ENCODE measurements at regions not wholly inside any gene's neighbourhood (a gene's known extent, or its start where the extent isn't known, plus 50 kb on each side); places are given as distances from the start of the nearest gene placed in this dataset.

- TF ChIP-seq, protein P1, sequence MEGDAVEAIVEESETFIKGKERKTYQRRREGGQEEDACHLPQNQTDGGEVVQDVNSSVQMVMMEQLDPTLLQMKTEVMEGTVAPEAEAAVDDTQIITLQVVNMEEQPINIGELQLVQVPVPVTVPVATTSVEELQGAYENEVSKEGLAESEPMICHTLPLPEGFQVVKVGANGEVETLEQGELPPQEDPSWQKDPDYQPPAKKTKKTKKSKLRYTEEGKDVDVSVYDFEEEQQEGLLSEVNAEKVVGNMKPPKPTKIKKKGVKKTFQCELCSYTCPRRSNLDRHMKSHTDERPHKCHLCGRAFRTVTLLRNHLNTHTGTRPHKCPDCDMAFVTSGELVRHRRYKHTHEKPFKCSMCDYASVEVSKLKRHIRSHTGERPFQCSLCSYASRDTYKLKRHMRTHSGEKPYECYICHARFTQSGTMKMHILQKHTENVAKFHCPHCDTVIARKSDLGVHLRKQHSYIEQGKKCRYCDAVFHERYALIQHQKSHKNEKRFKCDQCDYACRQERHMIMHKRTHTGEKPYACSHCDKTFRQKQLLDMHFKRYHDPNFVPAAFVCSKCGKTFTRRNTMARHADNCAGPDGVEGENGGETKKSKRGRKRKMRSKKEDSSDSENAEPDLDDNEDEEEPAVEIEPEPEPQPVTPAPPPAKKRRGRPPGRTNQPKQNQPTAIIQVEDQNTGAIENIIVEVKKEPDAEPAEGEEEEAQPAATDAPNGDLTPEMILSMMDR (IDR thresholded peaks at IDR 0.05): no peak
- TF ChIP-seq JUN (CRISPR knock-in tag; IDR thresholded peaks at IDR 0.05) (no peak), IRF2 (CRISPR knock-in tag; IDR thresholded peaks at IDR 0.05; ENCODE audit: borderline replicate concordance, low read depth) (no peak)
- TF ChIP-seq, protein P2, sequence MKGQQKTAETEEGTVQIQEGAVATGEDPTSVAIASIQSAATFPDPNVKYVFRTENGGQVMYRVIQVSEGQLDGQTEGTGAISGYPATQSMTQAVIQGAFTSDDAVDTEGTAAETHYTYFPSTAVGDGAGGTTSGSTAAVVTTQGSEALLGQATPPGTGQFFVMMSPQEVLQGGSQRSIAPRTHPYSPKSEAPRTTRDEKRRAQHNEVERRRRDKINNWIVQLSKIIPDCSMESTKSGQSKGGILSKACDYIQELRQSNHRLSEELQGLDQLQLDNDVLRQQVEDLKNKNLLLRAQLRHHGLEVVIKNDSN (CRISPR knock-in tag; IDR thresholded peaks at IDR 0.05): no peak
- TF ChIP-seq, protein P3, sequence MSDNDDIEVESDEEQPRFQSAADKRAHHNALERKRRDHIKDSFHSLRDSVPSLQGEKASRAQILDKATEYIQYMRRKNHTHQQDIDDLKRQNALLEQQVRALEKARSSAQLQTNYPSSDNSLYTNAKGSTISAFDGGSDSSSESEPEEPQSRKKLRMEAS (CRISPR knock-in tag; IDR thresholded peaks at IDR 0.05): no peak
- TF ChIP-seq, protein P4, sequence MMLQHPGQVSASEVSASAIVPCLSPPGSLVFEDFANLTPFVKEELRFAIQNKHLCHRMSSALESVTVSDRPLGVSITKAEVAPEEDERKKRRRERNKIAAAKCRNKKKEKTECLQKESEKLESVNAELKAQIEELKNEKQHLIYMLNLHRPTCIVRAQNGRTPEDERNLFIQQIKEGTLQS (CRISPR knock-in tag; conservative IDR thresholded peaks at IDR 0.05): no peak
- TF ChIP-seq, protein P5, sequence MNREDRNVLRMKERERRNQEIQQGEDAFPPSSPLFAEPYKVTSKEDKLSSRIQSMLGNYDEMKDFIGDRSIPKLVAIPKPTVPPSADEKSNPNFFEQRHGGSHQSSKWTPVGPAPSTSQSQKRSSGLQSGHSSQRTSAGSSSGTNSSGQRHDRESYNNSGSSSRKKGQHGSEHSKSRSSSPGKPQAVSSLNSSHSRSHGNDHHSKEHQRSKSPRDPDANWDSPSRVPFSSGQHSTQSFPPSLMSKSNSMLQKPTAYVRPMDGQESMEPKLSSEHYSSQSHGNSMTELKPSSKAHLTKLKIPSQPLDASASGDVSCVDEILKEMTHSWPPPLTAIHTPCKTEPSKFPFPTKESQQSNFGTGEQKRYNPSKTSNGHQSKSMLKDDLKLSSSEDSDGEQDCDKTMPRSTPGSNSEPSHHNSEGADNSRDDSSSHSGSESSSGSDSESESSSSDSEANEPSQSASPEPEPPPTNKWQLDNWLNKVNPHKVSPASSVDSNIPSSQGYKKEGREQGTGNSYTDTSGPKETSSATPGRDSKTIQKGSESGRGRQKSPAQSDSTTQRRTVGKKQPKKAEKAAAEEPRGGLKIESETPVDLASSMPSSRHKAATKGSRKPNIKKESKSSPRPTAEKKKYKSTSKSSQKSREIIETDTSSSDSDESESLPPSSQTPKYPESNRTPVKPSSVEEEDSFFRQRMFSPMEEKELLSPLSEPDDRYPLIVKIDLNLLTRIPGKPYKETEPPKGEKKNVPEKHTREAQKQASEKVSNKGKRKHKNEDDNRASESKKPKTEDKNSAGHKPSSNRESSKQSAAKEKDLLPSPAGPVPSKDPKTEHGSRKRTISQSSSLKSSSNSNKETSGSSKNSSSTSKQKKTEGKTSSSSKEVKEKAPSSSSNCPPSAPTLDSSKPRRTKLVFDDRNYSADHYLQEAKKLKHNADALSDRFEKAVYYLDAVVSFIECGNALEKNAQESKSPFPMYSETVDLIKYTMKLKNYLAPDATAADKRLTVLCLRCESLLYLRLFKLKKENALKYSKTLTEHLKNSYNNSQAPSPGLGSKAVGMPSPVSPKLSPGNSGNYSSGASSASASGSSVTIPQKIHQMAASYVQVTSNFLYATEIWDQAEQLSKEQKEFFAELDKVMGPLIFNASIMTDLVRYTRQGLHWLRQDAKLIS (CRISPR knock-in tag; IDR thresholded peaks at IDR 0.05; ENCODE audit: borderline replicate concordance): no peak
- TF ChIP-seq, protein P6, sequence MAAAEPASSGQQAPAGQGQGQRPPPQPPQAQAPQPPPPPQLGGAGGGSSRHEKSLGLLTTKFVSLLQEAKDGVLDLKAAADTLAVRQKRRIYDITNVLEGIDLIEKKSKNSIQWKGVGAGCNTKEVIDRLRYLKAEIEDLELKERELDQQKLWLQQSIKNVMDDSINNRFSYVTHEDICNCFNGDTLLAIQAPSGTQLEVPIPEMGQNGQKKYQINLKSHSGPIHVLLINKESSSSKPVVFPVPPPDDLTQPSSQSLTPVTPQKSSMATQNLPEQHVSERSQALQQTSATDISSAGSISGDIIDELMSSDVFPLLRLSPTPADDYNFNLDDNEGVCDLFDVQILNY (CRISPR knock-in tag; IDR thresholded peaks at IDR 0.05): no peak
Measured at GRCh38 chr17:63292421-63292820, 153.7 kb downstream of the CYB561 start.

All from WTC11 (cell line).